HEK293T (cell line): ENCODE measurements at regions not wholly inside any gene's neighbourhood (a gene's known extent, or its start where the extent isn't known, plus 50 kb on each side); places are given as distances from the start of the nearest gene placed in this dataset.

Experiments used
- ARNT ChIP-seq: fragments of 450-650 bp; IDR thresholded peaks from 2 replicates; pipeline ENCODE4 v1.6.1; 2017; ENCODE audit warnings: mild to moderate bottlenecking
- BHLHE40 ChIP-seq: fragments of 450-650 bp; IDR thresholded peaks from 2 replicates; pipeline ENCODE4 v1.6.1; 2016; ENCODE audit warnings: mild to moderate bottlenecking, moderate library complexity, borderline replicate concordance
- ELF4 ChIP-seq: fragments of 450-650 bp; IDR thresholded peaks from 2 replicates; pipeline ENCODE4 v1.6.1; 2017; ENCODE audit warnings: antibody characterized with exemption
- FOXA1 ChIP-seq: fragments of 450-650 bp; IDR thresholded peaks from 2 replicates; pipeline ENCODE4 v1.6.1; 2016; ENCODE audit warnings: mild to moderate bottlenecking
- FOXK2 ChIP-seq: fragments of 450-650 bp; IDR thresholded peaks from 2 replicates; pipeline ENCODE4 v1.6.1; 2016; ENCODE audit warnings: mild to moderate bottlenecking
- FOXM1 ChIP-seq: fragments of 450-650 bp; IDR thresholded peaks from 2 replicates; pipeline ENCODE4 v1.6.1; 2017; ENCODE audit warnings: mild to moderate bottlenecking, borderline replicate concordance
- HDGF ChIP-seq: fragments of 450-650 bp; IDR thresholded peaks from 2 replicates; pipeline ENCODE4 v1.6.1; 2017; ENCODE audit warnings: antibody characterized with exemption, borderline replicate concordance
- L3MBTL2 ChIP-seq: fragments of 450-650 bp; conservative IDR thresholded peaks from 2 replicates; pipeline ENCODE4 v1.6.1; 2016; ENCODE audit warnings: mild to moderate bottlenecking
- LEF1 ChIP-seq: fragments of 450-650 bp; IDR thresholded peaks from 2 replicates; pipeline ENCODE4 v1.6.1; 2017; ENCODE audit warnings: mild to moderate bottlenecking, borderline replicate concordance
- NFRKB ChIP-seq: fragments of 450-650 bp; IDR thresholded peaks from 2 replicates; pipeline ENCODE4 v1.6.1; 2016; ENCODE audit warnings: mild to moderate bottlenecking, moderate library complexity
- SP1 ChIP-seq: fragments of 450-650 bp; IDR thresholded peaks from 2 replicates; pipeline ENCODE4 v1.6.1; 2017
- SUZ12 ChIP-seq: fragments of 450-650 bp; IDR thresholded peaks from 2 replicates; pipeline ENCODE4 v1.6.1; 2016; ENCODE audit warnings: mild to moderate bottlenecking
- TARDBP ChIP-seq: fragments of 450-650 bp; IDR thresholded peaks from 2 replicates; pipeline ENCODE4 v1.6.1; 2016
- TF ChIP-seq, protein P1 (sequence below): fragments of 450-650 bp; IDR thresholded peaks from 2 replicates; pipeline ENCODE4 v1.6.1; 2016

DNA sequence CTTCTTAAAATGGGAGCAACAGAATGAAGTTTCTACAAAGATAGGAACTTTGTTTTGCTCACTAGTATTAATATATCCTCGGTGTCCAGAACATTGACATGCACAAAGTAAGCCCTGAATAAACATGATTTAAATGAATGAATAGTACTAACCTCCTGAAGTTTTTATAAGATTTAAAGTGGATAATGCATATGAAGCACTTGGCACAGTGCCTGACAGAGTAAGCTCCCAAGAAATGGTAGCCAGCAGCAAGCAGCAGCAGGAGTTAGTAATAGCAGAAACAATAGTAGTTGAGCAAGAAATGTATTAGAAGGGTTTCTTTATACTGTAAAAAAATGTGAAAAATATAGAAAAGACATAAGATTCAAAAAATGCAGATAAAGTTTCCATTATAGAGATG is 258.1 kb upstream of the C1orf87 start:
- no peak for TF ChIP-seq TARDBP
- no peak for TF ChIP-seq SUZ12
- TF ChIP-seq, protein P1, sequence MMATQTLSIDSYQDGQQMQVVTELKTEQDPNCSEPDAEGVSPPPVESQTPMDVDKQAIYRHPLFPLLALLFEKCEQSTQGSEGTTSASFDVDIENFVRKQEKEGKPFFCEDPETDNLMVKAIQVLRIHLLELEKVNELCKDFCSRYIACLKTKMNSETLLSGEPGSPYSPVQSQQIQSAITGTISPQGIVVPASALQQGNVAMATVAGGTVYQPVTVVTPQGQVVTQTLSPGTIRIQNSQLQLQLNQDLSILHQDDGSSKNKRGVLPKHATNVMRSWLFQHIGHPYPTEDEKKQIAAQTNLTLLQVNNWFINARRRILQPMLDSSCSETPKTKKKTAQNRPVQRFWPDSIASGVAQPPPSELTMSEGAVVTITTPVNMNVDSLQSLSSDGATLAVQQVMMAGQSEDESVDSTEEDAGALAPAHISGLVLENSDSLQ, result no peak
- TF ChIP-seq SP1, result no peak
- TF ChIP-seq FOXM1, result no peak
- no peak for TF ChIP-seq BHLHE40
- TF ChIP-seq ELF4, result no peak
- no peak for TF ChIP-seq FOXA1
- no peak for TF ChIP-seq NFRKB
- TF ChIP-seq ARNT, result no peak
- TF ChIP-seq L3MBTL2, result no peak
- no peak for TF ChIP-seq LEF1
- TF ChIP-seq HDGF, result no peak
- TF ChIP-seq FOXK2, result no peak
